ENCODE measurements at regions not wholly inside any gene's neighbourhood (a gene's known extent, or its start where the extent isn't known, plus 50 kb on each side); places are given as distances from the start of the nearest gene placed in this dataset.

DNA sequence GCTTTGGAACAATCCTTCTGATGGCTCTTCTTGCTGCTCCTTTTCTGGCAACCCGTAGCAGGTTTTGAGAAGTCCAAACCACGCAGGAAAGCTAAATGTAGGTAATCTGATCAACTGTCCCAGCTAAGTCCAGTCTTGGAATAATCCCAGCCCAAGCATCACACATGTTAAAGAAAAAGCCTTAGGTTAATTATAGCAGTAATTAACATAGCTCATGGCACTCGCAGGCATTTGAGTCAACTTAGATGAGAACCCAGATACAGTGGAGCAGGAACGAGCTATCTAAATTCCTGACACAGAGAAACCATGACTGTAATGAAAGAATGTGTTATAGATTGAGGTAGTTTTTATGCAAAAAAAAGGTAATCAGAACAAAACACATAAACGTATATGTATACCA is 844.8 kb downstream of the CDH9 start:
- no peak for DNase-seq

DNA sequence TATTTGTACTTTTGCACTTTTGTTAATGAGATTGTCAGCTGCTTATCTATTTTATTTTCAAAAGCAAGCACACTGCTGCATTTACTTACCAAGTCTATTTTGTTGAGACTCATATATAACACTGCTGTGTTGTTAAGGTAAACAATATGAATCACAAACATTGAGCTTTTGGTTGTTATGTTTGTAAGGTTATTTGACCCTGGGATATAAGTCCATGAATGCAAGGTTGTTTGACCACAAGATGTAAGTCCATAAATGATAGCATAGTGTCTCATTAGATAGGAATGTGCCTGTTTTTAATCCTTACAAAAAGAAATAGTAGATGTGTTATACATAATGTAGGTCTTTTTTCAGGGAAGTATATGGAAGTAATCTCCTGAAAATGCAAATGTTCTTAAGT is 845.9 kb downstream of the CDH9 start:
- no peak for DNase-seq

DNA sequence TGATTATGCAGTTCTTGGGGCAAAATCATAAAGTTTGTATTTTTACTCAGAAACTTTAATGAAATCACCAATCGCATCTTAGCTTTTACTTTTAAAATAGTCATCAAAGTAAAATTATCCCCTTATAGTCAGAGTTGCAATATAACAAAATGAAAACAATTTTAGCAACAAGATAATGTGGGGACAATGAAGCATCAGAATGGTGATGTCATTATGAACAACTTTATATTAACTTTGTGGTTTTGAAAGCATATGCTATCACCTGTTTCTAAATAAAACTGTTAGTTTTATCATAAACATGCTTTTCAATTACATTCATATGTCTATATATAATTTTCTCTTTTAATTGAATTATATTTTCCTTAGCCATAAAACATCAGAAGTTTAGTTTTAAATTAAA is 856.8 kb downstream of the CDH9 start:
- DNase-seq = no peak

DNA sequence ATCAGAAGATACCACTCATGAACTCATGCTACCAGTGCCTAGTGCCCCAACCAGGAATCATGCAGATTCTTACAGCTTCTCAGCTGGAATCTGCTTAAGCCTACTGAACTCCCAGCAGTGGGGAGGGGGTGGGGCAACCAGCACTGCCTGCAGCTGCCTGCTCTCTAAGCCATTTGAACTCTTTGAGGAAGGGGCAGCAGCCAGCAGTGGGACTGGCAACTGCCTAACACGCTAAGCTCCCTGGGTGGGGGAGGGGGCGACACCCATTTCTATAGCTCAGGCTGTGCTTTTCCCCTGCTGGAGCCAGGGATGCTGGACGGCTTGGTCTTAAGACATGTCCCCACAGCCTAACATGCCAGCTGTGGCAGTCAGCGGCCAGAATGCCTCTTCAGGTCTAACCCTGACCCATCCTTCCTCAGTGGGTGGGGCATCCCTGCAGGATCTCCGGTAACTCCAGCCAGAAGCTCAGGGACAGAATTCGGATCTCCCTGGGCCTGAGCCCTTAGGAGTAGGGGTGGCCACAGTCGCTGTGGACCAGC is 889.7 kb downstream of the CDH9 start:
- no peak for DNase-seq

GRCh38 chr5:26143259-26143658 is 895.1 kb downstream of the CDH9 start:
- no peak for DNase-seq

DNA sequence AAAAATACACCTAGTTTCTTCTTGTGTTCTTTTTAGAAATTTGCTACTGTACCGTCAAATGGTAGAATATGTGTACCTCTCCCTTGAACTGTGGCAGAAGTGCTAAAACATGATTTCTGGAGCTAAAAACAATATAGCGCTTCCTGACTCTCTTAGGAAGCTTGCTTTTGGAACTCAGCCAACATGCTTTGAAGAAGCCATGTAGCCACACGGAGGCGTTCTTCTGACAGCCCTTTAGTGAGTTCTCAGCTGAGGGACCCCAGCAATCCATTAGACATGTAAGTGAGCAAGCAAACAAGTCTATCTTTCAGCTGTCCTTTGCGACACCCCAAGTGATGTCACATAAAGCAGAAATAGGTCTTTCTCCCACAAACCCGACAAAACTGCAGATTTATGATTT is 917.0 kb downstream of the CDH9 start:
- DNase-seq = no peak

- no peak for DNase-seq
These were observed 934.2 kb downstream of the CDH9 start for GRCh38 chr5:26104175-26104574.

DNA sequence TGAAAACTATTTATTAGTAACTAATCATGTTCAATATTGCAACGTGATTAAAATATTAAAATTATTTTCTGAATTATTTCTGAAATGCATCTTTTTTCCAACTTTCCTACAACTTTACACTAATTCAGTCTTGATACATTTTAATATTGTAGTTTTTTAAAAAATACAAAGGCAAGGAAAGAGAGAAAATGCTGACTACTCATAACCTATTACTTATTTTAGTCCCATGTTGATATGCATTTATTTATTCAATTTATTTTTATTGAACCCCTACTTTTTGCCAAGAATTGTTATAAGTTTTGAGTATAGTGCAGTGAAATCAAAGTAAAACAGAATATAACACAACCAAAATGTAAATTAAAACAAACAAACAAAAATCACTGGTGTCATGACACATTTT is 978.2 kb downstream of the CDH9 start:
- DNase-seq = no peak

- DNase-seq = no peak
These were observed 983.8 kb downstream of the CDH9 start for GRCh38 chr5:26054594-26054993.

- DNase-seq = no peak
These were observed 1003.6 kb downstream of the CDH9 start for GRCh38 chr5:26034813-26035212.

- DNase-seq = no peak
These were observed 1006.9 kb downstream of the CDH9 start for GRCh38 chr5:26031481-26031880.

- DNase-seq = no peak
These were observed 1012.3 kb downstream of the CDH9 start for GRCh38 chr5:26026044-26026443.

DNA sequence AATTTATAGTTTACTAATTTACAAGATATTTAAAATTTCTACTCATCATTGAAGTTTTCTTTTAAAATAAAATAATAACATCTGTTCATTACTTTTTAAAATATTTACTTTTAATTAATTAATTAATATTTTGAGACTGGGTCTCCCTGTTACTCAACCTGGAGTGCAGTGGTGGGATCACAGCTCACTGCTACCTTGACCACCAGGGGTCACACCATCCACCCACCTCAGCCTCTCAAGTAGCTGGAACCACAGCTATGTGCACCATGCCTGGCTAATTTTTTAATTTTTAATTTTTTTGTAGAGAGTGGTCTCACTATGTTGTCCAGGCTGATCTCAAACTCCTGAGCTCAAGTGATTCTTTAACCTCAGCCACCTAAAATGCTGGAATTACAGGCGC is 1013.6 kb downstream of the CDH9 start:
- DNase-seq = no peak

DNA sequence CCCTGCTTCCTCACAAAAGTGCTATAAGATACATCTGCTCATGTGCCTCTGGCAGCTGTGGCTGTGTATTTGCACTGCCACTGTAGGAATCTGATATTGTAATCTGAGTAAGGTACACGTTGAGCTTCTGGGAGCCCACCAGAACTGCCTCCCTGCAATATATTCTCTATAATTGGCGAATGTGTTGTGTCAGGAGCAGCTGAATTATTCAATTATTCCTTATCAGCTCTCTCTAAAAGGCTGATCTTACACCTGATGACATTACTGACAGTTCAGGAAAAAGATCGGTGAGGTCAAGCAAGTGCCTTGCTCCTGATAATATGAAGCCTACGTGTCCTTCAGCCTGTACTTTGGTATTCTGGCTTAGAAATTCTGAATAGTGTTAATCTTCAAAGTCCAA is 1015.0 kb downstream of the CDH9 start:
- DNase-seq = no peak

DNA sequence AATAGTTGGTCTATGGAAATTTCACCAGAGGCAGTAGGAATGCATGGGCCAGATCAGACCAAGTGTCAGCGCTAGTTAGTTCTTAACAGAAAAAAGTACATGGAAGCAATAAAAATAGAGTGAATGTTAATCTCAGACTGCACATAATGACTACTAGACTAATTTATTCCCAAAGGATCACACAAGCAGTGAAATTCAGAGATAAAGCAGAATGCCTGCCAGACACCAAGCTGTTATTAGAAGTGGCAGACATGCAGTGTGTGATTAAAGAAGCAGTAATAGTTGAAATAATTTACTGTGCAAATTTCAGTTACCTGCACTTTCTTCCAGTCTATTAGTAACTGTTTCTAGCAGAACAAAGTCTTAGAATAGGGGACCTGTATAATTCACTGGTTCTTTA is 1024.2 kb downstream of the CDH9 start:
- DNase-seq = no peak

GRCh38 chr5:26012078-26012477 is 1026.3 kb downstream of the CDH9 start:
- DNase-seq = no peak

DNA sequence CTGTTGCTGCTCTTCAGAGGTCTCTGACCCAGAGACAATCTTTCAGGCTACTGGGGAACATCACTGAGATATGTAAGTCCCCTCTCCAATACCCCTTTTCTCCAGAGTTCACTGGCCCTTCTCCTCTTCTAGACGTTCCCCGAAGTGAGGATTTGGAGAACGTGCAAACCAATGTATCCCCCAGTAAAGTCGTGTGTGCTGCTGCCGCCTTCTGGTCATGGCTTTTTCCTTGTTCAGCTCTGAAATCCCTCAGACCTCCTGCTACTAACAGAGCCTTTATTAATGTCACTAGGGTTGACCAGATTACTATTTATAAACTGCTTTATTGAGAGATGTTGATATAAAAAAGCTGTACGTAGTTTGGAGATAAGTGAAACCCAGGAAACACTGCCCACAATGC is 1028.6 kb downstream of the CDH9 start:
- no peak for DNase-seq

GRCh38 chr5:26003966-26004365 is 1034.4 kb downstream of the CDH9 start:
- DNase-seq = no peak

GRCh38 chr5:25995209-25995608 is 1043.2 kb downstream of the CDH9 start:
- DNase-seq = no peak

- DNase-seq = no peak
These were observed 1044.7 kb downstream of the CDH9 start for GRCh38 chr5:25993701-25994100.

- no peak for DNase-seq
These were observed 1046.7 kb downstream of the CDH9 start for GRCh38 chr5:25991639-25992038.

- DNase-seq = no peak
These were observed 1047.6 kb downstream of the CDH9 start for GRCh38 chr5:25990771-25991170.

DNA sequence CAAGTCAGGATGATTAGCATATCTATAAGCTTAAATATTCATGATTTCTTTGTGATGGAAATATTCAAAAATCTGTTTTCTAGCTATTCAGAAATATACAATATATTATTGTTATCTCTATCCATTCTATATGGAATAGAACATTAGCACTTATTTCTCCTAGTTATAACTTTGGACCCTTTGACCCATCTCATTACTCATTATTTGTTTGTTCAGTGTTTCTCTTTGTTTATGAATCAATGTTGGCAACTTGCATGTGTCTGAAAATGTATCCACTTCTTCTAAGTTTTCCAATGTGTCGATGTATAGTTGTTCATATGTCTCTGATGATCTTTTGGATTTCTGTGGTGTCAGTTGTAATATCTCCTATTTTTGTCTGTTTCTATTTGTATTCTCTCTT is 1059.3 kb downstream of the CDH9 start:
- DNase-seq = no peak

DNA sequence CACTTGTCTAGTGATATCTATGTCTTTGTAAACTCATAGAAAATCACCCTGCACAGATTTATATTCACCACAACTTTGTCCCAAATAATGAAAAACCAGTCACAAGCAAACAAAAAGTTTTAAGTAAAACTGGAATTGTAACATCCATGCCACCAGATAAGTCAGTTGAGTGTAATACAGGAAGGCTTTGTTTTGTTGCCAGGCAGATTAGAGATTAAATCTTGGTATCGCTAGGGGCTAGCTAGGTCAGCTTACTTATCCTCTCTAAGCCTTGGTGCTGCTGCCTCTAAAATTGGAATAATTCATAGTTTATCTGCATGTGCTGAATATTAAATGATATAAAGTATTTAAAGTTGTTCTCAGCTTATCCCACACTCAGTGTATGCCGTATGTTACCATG is 1062.5 kb downstream of the CDH9 start:
- DNase-seq = no peak

- DNase-seq = no peak
These were observed 1063.9 kb downstream of the CDH9 start for GRCh38 chr5:25974451-25974850.

GRCh38 chr5:25970906-25971489 is 1067.4 kb downstream of the CDH9 start:
- no peak for DNase-seq
